Thoracic aorta (tissue), 2 donors: ENCODE measurements at regions not wholly inside any gene's neighbourhood (a gene's known extent, or its start where the extent isn't known, plus 50 kb on each side); places are given as distances from the start of the nearest gene placed in this dataset.

ENCODE experiments used
- ATAC-seq: fragments of 150-250 bp; one replicate; pipeline ENCODE4 v1.8.0; 2017; ENCODE audit warnings: low read depth; ENCODE audit not compliant: insufficient number of reproducible peaks, low FRiP score
- DNase-seq: peaks from one replicate; pipeline ENCODE4 v3.0.0-alpha.2; 2020; ENCODE audit warnings: low spot score
- H3K27ac ChIP-seq, 2 donors: fragments of 200-600 bp; sonication (generic); 1 replicate in 1 of 2; 2 replicates in 1 of 2; pipeline ENCODE4 v1.5.1; 2016; ENCODE audit warnings: mild to moderate bottlenecking in 2 of 2, moderate library complexity in 2 of 2
- H3K27me3 ChIP-seq: fragments of 200-600 bp; sonication (generic); replicated peaks from 2 replicates; pipeline ENCODE4 v1.6.0; 2016; ENCODE audit warnings: mild to moderate bottlenecking; ENCODE audit not compliant: insufficient read depth
- H3K36me3 ChIP-seq: fragments of 200-600 bp; sonication (generic); one replicate; pipeline ENCODE4 v1.5.1; 2016
- H3K4me1 ChIP-seq, 2 donors: fragments of 200-600 bp; sonication (generic); 1 replicate in 1 of 2; 2 replicates in 1 of 2; pipeline versions ENCODE4 v1.5.1 to v1.6.0; 2016; ENCODE audit warnings: low read depth in 2 of 2, mild to moderate bottlenecking in 1 of 2; ENCODE audit not compliant: control insufficient read depth in 1 of 2
- H3K4me3 ChIP-seq: fragments of 200-600 bp; sonication (generic); 2 replicates; pipeline ENCODE4 v1.5.1; 2016; ENCODE audit warnings: mild to moderate bottlenecking
- H3K9me3 ChIP-seq: fragments of 200-600 bp; sonication (generic); 2 replicates; pipeline ENCODE4 v1.5.1; 2016
- CTCF ChIP-seq: fragments of 200-600 bp; sonication (generic); IDR thresholded peaks from one replicate; pipeline ENCODE4 v1.5.1; 2019; ENCODE audit warnings: antibody characterized with exemption

- H3K27ac ChIP-seq: no peak overlapping the region
- H3K9me3 ChIP-seq: no peaks in the 10 kb centered on the region
- no peak for DNase-seq
- no peak overlapping the region for H3K4me3 ChIP-seq
- no peaks in the 10 kb centered on the region for H3K4me1 ChIP-seq
- H3K27me3 ChIP-seq: no peaks in the 10 kb centered on the region
- no peak for TF ChIP-seq CTCF
- no peaks in the 10 kb centered on the region for H3K36me3 ChIP-seq
- no peak for ATAC-seq
Measured at GRCh38 chr3:89644716-89645115, 537.3 kb downstream of the EPHA3 start.

GRCh38 chr3:89649431-89649830 lies 542.0 kb downstream of the EPHA3 start:
- no peaks in the 10 kb centered on the region for H3K36me3 ChIP-seq
- no peaks in the 10 kb centered on the region for H3K27me3 ChIP-seq
- H3K9me3 ChIP-seq: no peaks in the 10 kb centered on the region

GRCh38 chr3:89654031-89654430 lies 546.6 kb downstream of the EPHA3 start:
- no peaks in the 10 kb centered on the region for H3K27me3 ChIP-seq
- DNase-seq: no peak
- H3K36me3 ChIP-seq: no peaks in the 10 kb centered on the region
- no peak for TF ChIP-seq CTCF
- no peak overlapping the region for H3K4me3 ChIP-seq
- ATAC-seq: no peak
- peaks cover 6% of the 10 kb centered on the region for H3K9me3 ChIP-seq
- H3K27ac ChIP-seq: no peak overlapping the region
- peaks cover 0 to 10% of the 10 kb centered on the region in 2 donors for H3K4me1 ChIP-seq

More at GRCh38 chr3:89649431-89649830, 542.0 kb downstream of the EPHA3 start:
- ATAC-seq: no peak
- TF ChIP-seq CTCF: no peak
- H3K4me1 ChIP-seq: peaks cover 0 to 10% of the 10 kb centered on the region in 2 donors
- no peak overlapping the region for H3K27ac ChIP-seq
- no peak for DNase-seq
- no peak overlapping the region for H3K4me3 ChIP-seq

- H3K9me3 ChIP-seq: peaks cover 6% of the 10 kb centered on the region
- no peak overlapping the region for H3K4me3 ChIP-seq
- peaks cover 0 to 10% of the 10 kb centered on the region in 2 donors for H3K4me1 ChIP-seq
- no peak for TF ChIP-seq CTCF
- DNase-seq (no peak), ATAC-seq (no peak)
- no peak overlapping the region for H3K27ac ChIP-seq
- no peaks in the 10 kb centered on the region for H3K36me3 ChIP-seq
- H3K27me3 ChIP-seq: no peaks in the 10 kb centered on the region
Measured at GRCh38 chr3:89656388-89656787, 549.0 kb downstream of the EPHA3 start.

- no peak overlapping the region for H3K4me3 ChIP-seq
- H3K4me1 ChIP-seq: no peaks in the 10 kb centered on the region
- ATAC-seq (no peak), DNase-seq (no peak)
- TF ChIP-seq CTCF: no peak
- no peaks in the 10 kb centered on the region for H3K27me3 ChIP-seq
- H3K9me3 ChIP-seq: no peaks in the 10 kb centered on the region
- H3K36me3 ChIP-seq: no peaks in the 10 kb centered on the region
- no peak overlapping the region for H3K27ac ChIP-seq
Measured at GRCh38 chr3:89679686-89680085, 572.3 kb downstream of the EPHA3 start.
